ENCODE measurements at regions not wholly inside any gene's neighbourhood (a gene's known extent, or its start where the extent isn't known, plus 50 kb on each side); places are given as distances from the start of the nearest gene placed in this dataset.
"Not testable (repeated sequence)": the region's sequence is repeated elsewhere in the genome, so short reads cannot be mapped to it uniquely, and the experiment has no call there.

DNA sequence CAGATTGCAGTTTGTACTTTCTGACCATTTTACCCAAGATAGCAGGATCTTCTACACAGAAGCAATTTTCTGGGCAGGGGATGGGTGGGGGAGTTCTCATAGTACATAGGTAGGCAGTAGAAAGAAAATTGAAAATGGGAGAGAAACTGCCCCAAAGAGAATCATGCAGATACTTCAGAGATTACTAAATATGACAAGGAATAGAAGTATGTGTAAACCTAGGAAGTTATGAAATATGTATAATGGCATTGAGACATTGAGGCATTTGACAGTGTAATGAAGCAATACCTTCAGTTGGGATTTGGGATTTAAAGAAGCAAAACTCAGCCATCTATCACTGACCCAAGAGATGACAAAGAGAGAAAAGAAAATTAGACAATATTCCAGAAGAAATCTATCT is 233.0 kb downstream of the PTN start:
- H3K27ac ChIP-seq (ENCODE audit: low read length in 2 of 2), result no peak overlapping the region
- no peak overlapping the region for H3K4me3 Mint-ChIP-seq
- no peak overlapping the region for H3K4me3 ChIP-seq (ENCODE audit: control extremely low read depth in 1 of 5, extremely low read depth in 1 of 5, insufficient read depth in 1 of 5, low read depth in 2 of 5, low read length in 4 of 5)
- H3K36me3 ChIP-seq (replicated peaks in 1 of 2; ENCODE audit: control extremely low read depth in 1 of 2, control insufficient read depth in 1 of 2, extremely low read depth in 1 of 2, insufficient read depth in 2 of 2, low read length in 1 of 2), result no peaks in the 10 kb centered on the region
- no peaks in the 10 kb centered on the region for H4K20me1 ChIP-seq (ENCODE audit: control insufficient read depth, insufficient read depth, low read length, poor library complexity, severe bottlenecking)
- ATAC-seq (ENCODE audit: low read depth) (no peak), DNase-seq (no peak)
- no peaks in the 10 kb centered on the region for H3K79me2 ChIP-seq (ENCODE audit: control insufficient read depth, insufficient read depth, low read length)
- H3K4me1 ChIP-seq (ENCODE audit: control insufficient read depth in 2 of 2, insufficient read depth in 2 of 2, low read length in 2 of 2), result no peaks in the 10 kb centered on the region
- no peaks in the 10 kb centered on the region for H3K27me3 Mint-ChIP-seq
- TF ChIP-seq, protein P1, sequence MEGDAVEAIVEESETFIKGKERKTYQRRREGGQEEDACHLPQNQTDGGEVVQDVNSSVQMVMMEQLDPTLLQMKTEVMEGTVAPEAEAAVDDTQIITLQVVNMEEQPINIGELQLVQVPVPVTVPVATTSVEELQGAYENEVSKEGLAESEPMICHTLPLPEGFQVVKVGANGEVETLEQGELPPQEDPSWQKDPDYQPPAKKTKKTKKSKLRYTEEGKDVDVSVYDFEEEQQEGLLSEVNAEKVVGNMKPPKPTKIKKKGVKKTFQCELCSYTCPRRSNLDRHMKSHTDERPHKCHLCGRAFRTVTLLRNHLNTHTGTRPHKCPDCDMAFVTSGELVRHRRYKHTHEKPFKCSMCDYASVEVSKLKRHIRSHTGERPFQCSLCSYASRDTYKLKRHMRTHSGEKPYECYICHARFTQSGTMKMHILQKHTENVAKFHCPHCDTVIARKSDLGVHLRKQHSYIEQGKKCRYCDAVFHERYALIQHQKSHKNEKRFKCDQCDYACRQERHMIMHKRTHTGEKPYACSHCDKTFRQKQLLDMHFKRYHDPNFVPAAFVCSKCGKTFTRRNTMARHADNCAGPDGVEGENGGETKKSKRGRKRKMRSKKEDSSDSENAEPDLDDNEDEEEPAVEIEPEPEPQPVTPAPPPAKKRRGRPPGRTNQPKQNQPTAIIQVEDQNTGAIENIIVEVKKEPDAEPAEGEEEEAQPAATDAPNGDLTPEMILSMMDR (IDR thresholded peaks at IDR 0.05), result no peak
- TF ChIP-seq EZH2 (IDR thresholded peaks at IDR 0.05; ENCODE audit: borderline replicate concordance, insufficient read depth, low read depth, low read length, poor library complexity, severe bottlenecking), result no peak
- ChIA-PET POLR2A (no interaction called here), CTCF (no interaction called here)
- intact Hi-C loops (cut with micrococcal nuclease), result no loop called here
- H3K27me3 ChIP-seq (replicated peaks in 1 of 4; ENCODE audit: control extremely low read depth in 1 of 4, control insufficient read depth in 3 of 4, insufficient read depth in 4 of 4, low read length in 3 of 4), result no peaks in the 10 kb centered on the region
- H3K9me3 ChIP-seq (ENCODE audit: control extremely low read depth in 1 of 3, control insufficient read depth in 2 of 3, insufficient read depth in 1 of 3, low read length in 2 of 3), result no peaks in the 10 kb centered on the region
- no peak overlapping the region for H3K4me2 ChIP-seq (replicated peaks; ENCODE audit: low read depth, low read length, poor library complexity, severe bottlenecking)
- H3K27ac Mint-ChIP-seq, result no peak overlapping the region
- H3K9me3 Mint-ChIP-seq (ENCODE audit: insufficient read depth), result peaks cover 2% of the 10 kb centered on the region
- H3K9ac ChIP-seq (ENCODE audit: low read length), result no peak overlapping the region
- H3K4me1 Mint-ChIP-seq, result no peaks in the 10 kb centered on the region
- H2AFZ ChIP-seq (ENCODE audit: insufficient read depth, low read depth, low read length, poor library complexity, severe bottlenecking), result no peak overlapping the region

DNA sequence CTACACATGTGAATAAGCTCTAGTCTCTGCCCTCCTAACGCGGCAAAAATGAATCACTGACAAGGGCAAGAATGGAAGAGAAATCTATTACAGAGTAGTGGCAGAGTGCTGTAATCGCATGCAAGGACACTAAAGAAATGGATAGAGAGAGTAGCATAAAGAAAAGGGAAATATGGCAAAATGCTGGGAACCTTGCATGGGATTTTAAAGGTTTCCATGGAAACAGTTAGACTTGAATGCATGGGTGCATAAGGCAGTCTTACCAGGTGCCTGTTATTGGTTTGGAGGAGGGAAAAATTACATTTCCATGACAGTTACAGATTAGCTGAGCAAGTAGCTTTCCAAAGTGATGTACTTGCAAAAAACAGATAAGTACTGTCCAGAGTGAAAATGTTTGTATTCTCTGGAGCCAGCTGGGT is 233.4 kb downstream of the PTN start:
- WGBS (ENCODE audit: insufficient coverage), result 90% methylated on average over 3 of the region's 3 CpGs
- intact Hi-C loops (cut with micrococcal nuclease), result no loop called here

DNA sequence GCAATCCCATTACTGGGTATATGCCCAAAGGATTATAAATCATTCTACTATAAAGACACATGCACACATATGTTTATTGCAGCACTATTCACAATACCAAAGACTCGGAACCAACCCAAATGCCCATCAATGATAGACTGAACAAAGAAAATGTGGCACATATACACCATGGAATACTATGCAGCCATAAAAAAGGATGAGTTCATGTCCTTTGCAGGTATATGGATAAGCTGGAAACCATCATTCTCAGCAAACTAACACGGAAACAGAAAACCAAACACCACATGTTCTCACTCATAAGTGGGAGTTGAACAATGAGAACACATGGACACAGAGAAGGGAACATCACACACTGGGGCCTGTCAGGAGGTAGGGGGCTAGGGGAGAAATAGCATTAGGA is 235.7 kb downstream of the PTN start:
- H3K4me1 Mint-ChIP-seq; H3K9me3 Mint-ChIP-seq (ENCODE audit: insufficient read depth); H2AFZ ChIP-seq (ENCODE audit: insufficient read depth, low read depth, low read length, poor library complexity, severe bottlenecking); H3K79me2 ChIP-seq (ENCODE audit: control insufficient read depth, insufficient read depth, low read length); H3K27me3 ChIP-seq (replicated peaks in 1 of 4; ENCODE audit: control extremely low read depth in 1 of 4, control insufficient read depth in 3 of 4, insufficient read depth in 4 of 4, low read length in 3 of 4); H3K9ac ChIP-seq (ENCODE audit: low read length); H4K20me1 ChIP-seq (ENCODE audit: control insufficient read depth, insufficient read depth, low read length, poor library complexity, severe bottlenecking); H3K27ac Mint-ChIP-seq; H3K27me3 Mint-ChIP-seq; POLR2A ChIA-PET; H3K4me3 ChIP-seq (ENCODE audit: control extremely low read depth in 1 of 5, extremely low read depth in 1 of 5, insufficient read depth in 1 of 5, low read depth in 2 of 5, low read length in 4 of 5); ATAC-seq (ENCODE audit: low read depth); H3K4me1 ChIP-seq (ENCODE audit: control insufficient read depth in 2 of 2, insufficient read depth in 2 of 2, low read length in 2 of 2); CTCF ChIA-PET; intact Hi-C loops (cut with micrococcal nuclease); DNase-seq; H3K27ac ChIP-seq (ENCODE audit: low read length in 2 of 2); H3K4me3 Mint-ChIP-seq; H3K4me2 ChIP-seq (replicated peaks; ENCODE audit: low read depth, low read length, poor library complexity, severe bottlenecking); H3K36me3 ChIP-seq (replicated peaks in 1 of 2; ENCODE audit: control extremely low read depth in 1 of 2, control insufficient read depth in 1 of 2, extremely low read depth in 1 of 2, insufficient read depth in 2 of 2, low read length in 1 of 2): not testable (repeated sequence)
- peaks cover 0 to 11% (median 0%) of the 10 kb centered on the region in 3 donors for H3K9me3 ChIP-seq (ENCODE audit: control extremely low read depth in 1 of 3, control insufficient read depth in 2 of 3, insufficient read depth in 1 of 3, low read length in 2 of 3)
- WGBS (ENCODE audit: insufficient coverage), result no CpG with 5 or more reads among the region's 2 CpGs

More for the DNA sequence above, 233.4 kb downstream of the PTN start:
- H3K4me3 ChIP-seq (ENCODE audit: control extremely low read depth in 1 of 5, extremely low read depth in 1 of 5, insufficient read depth in 1 of 5, low read depth in 2 of 5, low read length in 4 of 5), result no peak overlapping the region
- no peak for DNase-seq
- Mint-ChIP-seq H3K9me3 (ENCODE audit: insufficient read depth) (peaks cover 5% of the 10 kb centered on the region), H3K27ac (no peak overlapping the region), H3K4me3 (no peak overlapping the region), H3K27me3 (no peaks in the 10 kb centered on the region), H3K4me1 (no peaks in the 10 kb centered on the region)
- no peak overlapping the region for H2AFZ ChIP-seq (ENCODE audit: insufficient read depth, low read depth, low read length, poor library complexity, severe bottlenecking)
- ATAC-seq (ENCODE audit: low read depth), result no peak
- ChIA-PET POLR2A (no interaction called here), CTCF (no interaction called here)
- H3K27me3 ChIP-seq (replicated peaks in 1 of 4; ENCODE audit: control extremely low read depth in 1 of 4, control insufficient read depth in 3 of 4, insufficient read depth in 4 of 4, low read length in 3 of 4), result no peaks in the 10 kb centered on the region
- no peak overlapping the region for H3K9ac ChIP-seq (ENCODE audit: low read length)
- H3K36me3 ChIP-seq (replicated peaks in 1 of 2; ENCODE audit: control extremely low read depth in 1 of 2, control insufficient read depth in 1 of 2, extremely low read depth in 1 of 2, insufficient read depth in 2 of 2, low read length in 1 of 2), result no peaks in the 10 kb centered on the region
- H3K4me2 ChIP-seq (replicated peaks; ENCODE audit: low read depth, low read length, poor library complexity, severe bottlenecking), result no peak overlapping the region
- no peaks in the 10 kb centered on the region for H4K20me1 ChIP-seq (ENCODE audit: control insufficient read depth, insufficient read depth, low read length, poor library complexity, severe bottlenecking)
- TF ChIP-seq, protein P1 (IDR thresholded peaks at IDR 0.05), result no peak
- TF ChIP-seq EZH2 (IDR thresholded peaks at IDR 0.05; ENCODE audit: borderline replicate concordance, insufficient read depth, low read depth, low read length, poor library complexity, severe bottlenecking), result no peak
- H3K79me2 ChIP-seq (ENCODE audit: control insufficient read depth, insufficient read depth, low read length), result no peaks in the 10 kb centered on the region
- no peaks in the 10 kb centered on the region for H3K4me1 ChIP-seq (ENCODE audit: control insufficient read depth in 2 of 2, insufficient read depth in 2 of 2, low read length in 2 of 2)
- no peaks in the 10 kb centered on the region for H3K9me3 ChIP-seq (ENCODE audit: control extremely low read depth in 1 of 3, control insufficient read depth in 2 of 3, insufficient read depth in 1 of 3, low read length in 2 of 3)
- no peak overlapping the region for H3K27ac ChIP-seq (ENCODE audit: low read length in 2 of 2)

Data from B cell (primary cell).